Cardiac fibroblast (primary cell): ENCODE measurements at regions not wholly inside any gene's neighbourhood (a gene's known extent, or its start where the extent isn't known, plus 50 kb on each side); places are given as distances from the start of the nearest gene placed in this dataset.

Source experiments
- DNase-seq, 2 donors: peaks; one replicate each; pipeline versions ENCODE4 v3.0.0 to v3.0.0-alpha.2; 2010; ENCODE audit warnings: low read depth in 2 of 2
- H3K4me3 ChIP-seq, 2 donors: replicated peaks in 1 of 2; 1 replicate in 1 of 2; 2 replicates in 1 of 2; pipeline ENCODE4 v1.5.1; 2011; ENCODE audit warnings: low read depth in 2 of 2, low read length in 2 of 2, mild to moderate bottlenecking in 2 of 2, moderate library complexity in 1 of 2
- CTCF ChIP-seq: IDR thresholded peaks from one replicate; pipeline ENCODE4 v1.5.1; 2011; ENCODE audit warnings: low read depth, mild to moderate bottlenecking, low read length, inconsistent platforms

- no peak for DNase-seq
- TF ChIP-seq CTCF: peak; percentile 16
- no peak overlapping the region for H3K4me3 ChIP-seq
These were observed 238.9 kb upstream of the LMO3 start for GRCh38 chr12:16844875-16845274.

GRCh38 chr12:16833376-16834015 is 227.5 kb upstream of the LMO3 start:
- no peak for DNase-seq
- no peak overlapping the region for H3K4me3 ChIP-seq
- TF ChIP-seq CTCF: no peak

GRCh38 chr12:16828891-16829290 is 222.9 kb upstream of the LMO3 start:
- no peak for DNase-seq
- TF ChIP-seq CTCF: no peak
- no peak overlapping the region for H3K4me3 ChIP-seq

- no peak overlapping the region for H3K4me3 ChIP-seq
- no peak for TF ChIP-seq CTCF
- DNase-seq: no peak
These were observed 201.8 kb upstream of the LMO3 start for GRCh38 chr12:16807731-16808130.

- no peak overlapping the region for H3K4me3 ChIP-seq
- no peak for TF ChIP-seq CTCF
- DNase-seq: no peak
These were observed 190.2 kb upstream of the LMO3 start for GRCh38 chr12:16796168-16796567.

- TF ChIP-seq CTCF: no peak
- DNase-seq: no peak
- H3K4me3 ChIP-seq: no peak overlapping the region
These were observed 183.3 kb upstream of the LMO3 start for GRCh38 chr12:16789204-16789790.
